C4-2B (cell line): ENCODE measurements at regions not wholly inside any gene's neighbourhood (a gene's known extent, or its start where the extent isn't known, plus 50 kb on each side); places are given as distances from the start of the nearest gene placed in this dataset.

ENCODE experiments used
- CTCF ChIP-seq: fragments of 450-650 bp; conservative IDR thresholded peaks from 2 replicates; pipeline ENCODE4 v1.5.1; 2017; ENCODE audit warnings: mild to moderate bottlenecking
- ZFX ChIP-seq: fragments of 450-650 bp; IDR thresholded peaks from 2 replicates; pipeline ENCODE4 v1.6.1; 2017

- TF ChIP-seq CTCF (no peak), ZFX (no peak)
These were observed 87.4 kb downstream of the CRYGS start for GRCh38 chr3:186456731-186457191.
